ENCODE measurements at regions not wholly inside any gene's neighbourhood (a gene's known extent, or its start where the extent isn't known, plus 50 kb on each side); places are given as distances from the start of the nearest gene placed in this dataset.

GRCh38 chr15:31269816-31270575 is 56.6 kb upstream of the KLF13 start:
- TF ChIP-seq POLR2A (IDR thresholded peaks at IDR 0.05; ENCODE audit: low read length), result peak; percentile 17
- TF ChIP-seq GATA1 (IDR thresholded peaks at IDR 0.05; ENCODE audit: low read depth, low read length), result no peak

Measured in erythroblast (primary cell).